Stimulated activated CD8-positive, alpha-beta memory T cell treated with anti-CD3 and anti-CD28 coated beads, Interleukin-7, amount 100 ng/mL, for 1 hour (primary cell): ENCODE measurements at regions not wholly inside any gene's neighbourhood (a gene's known extent, or its start where the extent isn't known, plus 50 kb on each side); places are given as distances from the start of the nearest gene placed in this dataset.
"Not testable (repeated sequence)": the region's sequence is repeated elsewhere in the genome, so short reads cannot be mapped to it uniquely, and the experiment has no call there.

Experiments
- DNase-seq, 2 donors: peaks; one replicate each; pipeline ENCODE4 v3.0.0-alpha.2; 2020; ENCODE audit warnings: low read depth in 2 of 2

DNA sequence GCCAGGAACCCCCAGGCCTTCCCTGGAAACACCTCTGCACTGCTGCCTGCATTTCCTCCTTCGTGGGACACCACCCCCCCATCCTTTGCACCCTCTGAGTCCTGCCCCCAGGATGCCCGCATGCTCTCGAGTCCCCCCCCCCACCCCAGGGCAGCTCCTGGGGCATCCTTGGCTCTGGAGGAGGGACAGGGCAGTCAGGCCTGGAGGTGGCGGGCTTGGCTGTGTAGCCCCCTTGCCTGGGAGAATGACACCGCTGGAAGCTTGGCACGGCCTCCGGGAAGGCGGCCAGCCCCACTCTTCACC, 98.9 kb upstream of the GSE1 start:
- DNase-seq: no peak

DNA sequence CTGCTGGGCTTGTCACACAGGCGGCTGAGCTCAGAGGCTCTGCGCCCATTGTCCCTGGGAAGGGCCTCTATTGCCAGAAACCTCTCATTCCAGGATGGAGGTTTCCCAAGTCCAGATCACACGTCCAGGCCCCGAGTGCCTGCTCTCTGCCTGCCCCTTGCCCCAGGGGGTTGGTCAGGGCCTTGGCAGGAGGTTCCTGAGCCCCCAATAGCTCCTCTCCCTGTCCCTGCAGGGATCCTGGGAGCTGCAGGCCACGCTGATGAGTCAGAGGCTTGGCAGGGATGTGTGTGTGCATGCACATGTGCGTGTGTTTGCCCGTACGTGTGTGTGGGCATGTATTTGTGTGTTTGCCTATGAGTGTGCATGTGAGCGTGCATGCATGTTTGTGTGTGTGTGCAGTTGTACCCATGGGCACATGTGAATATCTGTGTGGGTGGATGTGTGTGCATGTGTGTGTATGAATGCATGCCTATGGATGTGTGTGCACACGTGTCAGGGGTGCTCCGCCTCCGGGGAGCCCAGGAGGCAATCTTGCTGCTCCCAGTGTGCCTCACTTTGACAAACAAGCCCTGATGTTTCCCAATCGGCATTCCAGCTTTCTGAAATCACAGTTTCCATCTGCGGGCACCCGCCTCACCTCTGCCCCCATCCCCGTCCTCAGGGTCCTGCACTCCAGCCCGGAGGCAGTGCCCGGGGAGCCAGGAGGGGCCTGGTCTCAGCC, 98.4 kb upstream of the GSE1 start:
- DNase-seq: no peak

DNA sequence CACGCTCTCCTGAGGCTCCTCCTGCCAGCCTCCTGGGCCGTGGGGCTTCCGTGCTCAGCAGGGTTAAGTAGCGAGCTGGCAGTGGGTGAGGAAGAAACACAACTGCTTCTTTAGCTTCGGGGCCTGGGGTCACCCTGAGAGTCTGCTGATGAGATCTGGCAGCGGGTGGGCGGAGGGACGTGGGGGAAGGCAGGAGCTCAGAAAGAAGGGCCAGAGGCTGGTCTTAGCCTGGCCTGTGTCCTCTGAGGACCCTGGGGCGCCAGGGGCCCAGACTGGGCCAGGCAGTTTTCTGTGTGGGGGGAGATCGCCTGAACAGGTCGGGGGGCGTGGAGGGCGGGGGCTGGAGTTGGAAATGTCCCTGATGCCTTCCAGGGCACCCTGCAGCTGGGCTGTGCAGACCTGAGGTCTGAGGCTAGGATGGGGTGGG, 97.8 kb upstream of the GSE1 start:
- no peak for DNase-seq

DNA sequence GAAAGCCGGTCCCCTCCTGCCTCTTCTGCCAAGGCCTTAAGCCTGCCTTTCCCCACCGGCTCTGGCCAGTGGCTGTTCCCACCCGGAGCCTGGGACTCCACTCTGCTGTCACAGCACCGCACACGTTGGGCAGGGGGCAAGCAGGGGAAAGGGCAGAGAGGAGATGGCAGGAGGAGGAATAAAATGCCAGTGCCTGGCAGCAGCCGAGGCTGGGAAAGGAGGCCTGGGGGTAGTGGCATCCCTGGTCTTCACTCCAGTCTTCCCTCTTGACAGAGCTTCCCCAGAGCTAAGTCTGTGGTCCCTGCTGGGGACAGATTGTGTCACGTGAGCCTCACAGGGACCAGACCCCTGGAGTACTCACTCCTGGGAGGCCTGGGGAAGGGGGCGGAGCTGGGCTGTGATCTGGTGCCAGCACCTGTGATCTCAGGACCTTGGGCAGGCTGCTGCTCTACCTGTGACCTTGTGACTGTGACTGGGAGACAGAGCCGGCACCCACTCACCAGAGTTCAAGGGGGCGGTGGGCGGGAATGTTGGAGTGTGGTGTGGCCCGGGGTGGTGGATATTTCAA, 97.2 kb upstream of the GSE1 start:
- no peak for DNase-seq

DNA sequence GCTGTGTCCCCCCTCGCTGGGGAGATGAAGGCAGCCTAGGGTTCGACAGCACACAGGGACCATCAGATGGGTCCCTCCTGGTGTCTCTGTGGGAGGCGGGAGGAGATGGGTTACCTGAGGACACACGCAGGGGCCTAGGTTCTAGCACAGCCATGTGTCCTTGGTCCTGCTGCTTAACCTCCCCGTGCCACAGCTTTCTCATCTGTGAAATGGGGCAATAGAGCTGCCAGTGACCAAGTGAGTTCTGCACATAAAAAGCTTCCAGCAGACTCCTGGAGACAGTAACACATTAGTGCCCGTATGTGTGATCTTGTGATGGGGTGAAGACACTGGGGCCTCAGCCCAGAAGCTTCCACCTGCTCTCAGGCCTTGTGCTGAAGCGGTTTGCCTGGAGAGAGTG, 96.0 kb upstream of the GSE1 start:
- DNase-seq: no peak

DNA sequence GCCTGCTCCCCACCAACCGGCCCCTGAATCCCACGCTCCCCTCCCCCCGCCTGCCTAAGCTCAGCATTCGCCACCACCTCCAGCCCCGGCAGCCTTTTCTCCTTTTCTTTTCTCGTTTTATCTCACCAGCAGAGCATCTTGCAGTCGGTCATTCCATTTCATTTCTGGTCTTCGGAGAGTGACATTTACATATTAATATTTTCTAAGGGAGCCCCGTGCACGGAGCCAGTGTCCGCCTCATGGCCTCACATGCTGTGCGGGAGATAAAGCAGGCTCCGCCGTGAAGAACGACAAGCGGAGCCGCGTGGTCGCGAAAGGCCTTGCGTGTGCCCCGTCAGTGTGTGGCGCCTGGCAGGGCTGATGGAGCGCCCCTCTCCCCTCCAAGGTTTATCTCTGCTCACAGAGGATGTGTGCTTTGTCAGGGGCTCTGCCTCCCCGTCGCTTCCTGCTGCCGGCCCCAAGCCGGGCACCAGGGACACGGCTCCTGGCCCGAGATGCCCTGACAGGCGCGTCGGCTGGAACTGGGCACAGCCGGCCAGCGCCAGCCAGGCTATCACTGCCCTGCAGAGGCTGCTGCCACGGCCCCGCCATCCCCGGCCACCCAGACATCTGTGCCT, 95.5 kb upstream of the GSE1 start:
- no peak for DNase-seq

DNA sequence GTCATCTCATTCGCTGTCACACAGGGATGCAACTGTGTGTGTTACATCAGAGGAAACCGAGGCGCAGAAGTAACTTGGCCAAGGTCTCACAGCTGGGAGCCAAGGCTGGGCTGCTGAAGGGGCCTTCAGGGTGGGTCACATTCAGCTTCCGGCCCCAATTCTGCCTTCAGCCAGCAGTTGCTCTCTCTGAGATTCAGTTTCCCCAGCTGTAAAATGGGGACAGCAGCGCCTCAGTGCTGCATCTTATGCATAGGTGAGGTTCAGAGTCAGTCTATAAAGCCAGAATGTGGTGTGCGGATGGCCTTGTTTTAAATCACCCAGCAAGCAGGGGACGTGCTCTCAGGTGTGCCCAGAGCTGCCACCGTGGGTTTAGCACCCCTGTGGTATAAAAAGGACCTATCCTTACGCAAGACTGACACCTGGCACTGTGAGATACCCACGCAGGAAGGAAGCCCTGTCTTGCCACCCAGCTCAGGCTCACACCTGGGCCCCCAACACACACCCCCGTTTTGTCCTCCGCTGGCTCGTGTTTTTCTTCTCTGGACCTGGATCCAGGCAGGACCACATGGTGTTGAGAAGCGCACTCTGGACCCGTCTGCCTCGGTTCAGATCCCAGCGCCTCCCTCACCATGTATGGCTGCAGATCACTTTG, 94.6 kb upstream of the GSE1 start:
- no peak for DNase-seq

DNA sequence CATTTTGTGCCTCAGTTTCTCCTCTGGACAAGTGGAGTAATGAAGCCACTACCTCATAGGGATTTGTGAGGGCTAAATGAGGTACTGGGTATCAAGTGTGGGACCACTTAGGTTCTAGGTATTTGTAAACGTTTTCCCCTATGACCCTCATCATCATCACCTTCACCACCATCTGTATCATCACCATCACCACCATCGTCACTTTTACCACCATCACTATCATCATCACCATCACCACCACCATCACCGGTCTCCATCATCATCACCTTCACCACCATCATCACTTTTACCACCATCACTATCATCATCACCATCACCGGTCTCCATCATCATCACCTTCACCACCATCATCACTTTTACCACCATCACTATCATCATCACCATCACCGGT, 94.1 kb upstream of the GSE1 start:
- not testable (repeated sequence) for DNase-seq

DNA sequence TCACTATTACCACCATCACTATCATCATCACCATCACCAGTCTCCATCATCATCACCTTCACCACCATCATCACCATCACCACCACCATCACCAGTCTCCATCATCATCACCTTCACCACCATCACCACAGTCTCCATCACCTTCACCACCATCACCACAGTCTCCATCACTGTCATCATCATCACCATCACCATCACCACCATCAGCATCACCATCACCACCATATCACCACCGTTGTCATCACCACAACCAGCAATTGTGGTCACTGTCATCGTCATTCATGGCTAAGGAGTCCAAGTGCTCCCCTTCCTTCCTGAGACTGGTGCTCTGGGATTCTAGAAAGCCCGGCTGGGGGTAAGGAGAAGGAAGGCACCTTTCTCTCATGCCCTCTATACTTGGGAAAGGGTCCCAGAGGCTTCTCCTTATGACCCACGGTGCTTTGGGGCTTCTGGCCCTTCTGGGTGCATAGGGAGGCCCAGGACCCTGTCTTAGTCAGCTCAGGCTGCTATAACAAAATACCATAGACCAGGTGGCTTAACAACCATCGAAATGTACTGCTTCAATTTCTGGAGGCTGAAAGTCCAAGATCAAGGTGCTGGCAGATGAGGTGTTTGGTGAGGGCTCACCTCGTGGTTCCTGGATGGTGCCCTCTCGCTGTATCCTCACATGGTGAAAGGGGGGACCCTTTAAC, 93.4 kb upstream of the GSE1 start:
- DNase-seq: no peak

DNA sequence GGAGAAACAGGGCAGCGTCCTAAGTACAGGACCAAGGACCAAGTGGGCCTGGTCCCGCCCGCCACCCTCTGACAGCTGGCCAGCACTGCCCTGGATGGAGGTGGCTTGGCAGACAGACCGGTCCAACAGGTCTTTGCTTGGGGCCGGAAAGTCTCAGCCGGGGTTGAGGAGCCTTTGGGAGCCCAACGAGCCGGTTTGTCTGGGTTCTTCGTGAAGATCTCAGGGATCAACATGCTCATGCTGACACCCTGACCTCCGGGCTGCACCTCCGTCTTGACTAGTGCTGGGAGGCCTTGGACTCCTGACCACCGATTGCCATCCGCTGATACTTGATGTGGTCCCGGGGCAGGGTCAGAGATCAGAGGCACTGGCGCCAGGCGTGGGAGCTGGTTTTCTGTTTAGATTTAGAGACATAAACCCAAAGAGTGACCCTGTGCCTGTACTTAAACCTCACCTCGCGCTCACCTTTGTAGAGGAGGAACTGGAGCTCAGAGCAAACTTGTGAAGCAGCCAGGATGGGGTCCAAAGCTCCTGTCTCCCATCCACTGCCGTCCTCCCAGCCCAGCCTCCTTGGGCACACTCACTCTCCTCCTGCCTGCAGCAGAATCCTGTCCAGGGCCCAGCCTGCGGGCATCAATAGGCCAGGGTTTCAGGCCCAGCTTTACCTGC, 92.1 kb upstream of the GSE1 start:
- no peak for DNase-seq

DNA sequence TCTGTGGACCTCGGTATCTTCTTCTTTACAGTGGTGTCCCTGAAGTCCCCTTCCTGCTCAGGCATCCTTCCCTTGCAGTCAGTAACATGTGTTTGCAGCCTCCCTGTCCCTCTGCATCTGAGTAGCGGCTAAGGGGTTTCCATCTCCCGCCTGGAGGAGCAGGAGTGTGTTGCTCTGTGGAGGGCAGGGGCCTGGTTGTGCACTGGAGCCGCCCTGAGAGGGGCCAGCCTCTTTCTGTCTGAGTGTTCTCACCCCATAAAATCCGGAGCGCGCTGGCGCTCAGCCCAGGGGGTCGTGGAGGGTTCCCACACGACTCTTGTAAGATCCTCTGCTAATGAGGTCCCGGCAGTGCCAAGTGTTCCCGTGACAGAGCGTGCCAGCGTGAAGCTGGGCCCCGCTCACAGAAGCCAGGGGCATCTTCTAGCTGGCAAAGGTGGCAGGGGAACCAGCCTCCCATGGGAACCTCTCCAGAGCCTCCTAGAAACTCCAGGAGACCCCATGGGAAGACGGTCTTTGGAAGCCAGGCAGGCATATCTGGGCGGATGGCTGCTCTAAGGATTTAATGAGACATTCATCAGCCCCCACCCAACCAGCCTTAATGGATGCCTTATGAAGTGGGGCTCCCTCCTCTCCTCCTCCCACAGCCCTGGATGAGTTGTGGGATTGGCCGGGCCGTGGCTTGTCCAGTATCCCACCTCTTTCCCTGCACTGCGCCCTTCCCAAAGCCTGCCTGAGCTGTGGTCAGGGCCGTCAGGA, 91.4 kb upstream of the GSE1 start:
- no peak for DNase-seq

DNA sequence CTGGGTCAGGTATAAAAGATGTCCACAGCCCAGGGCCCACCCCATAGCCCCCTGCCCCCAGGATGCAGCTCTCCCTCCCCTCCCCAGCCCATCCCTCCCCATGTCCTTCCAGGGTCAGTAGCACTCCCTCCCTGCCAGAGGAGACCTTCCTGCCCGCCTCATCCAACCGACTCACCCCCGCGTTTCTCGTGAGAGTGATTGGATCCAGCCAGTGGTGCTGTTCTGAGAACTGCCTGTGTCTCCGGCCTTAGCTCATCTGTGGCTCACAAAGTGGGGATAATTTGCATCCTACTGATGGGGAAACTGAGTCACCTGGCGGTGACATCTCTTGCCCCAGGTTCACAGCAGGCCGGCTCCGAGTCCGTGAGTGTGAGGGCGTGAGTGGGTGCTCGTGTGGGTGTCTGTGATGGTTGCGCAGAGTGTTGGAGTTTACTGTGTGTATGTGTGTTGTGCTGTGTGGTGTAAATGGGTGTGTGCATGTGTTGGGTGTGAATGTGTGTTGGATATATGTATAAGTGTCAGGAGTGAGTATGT, 90.7 kb upstream of the GSE1 start:
- DNase-seq: no peak

DNA sequence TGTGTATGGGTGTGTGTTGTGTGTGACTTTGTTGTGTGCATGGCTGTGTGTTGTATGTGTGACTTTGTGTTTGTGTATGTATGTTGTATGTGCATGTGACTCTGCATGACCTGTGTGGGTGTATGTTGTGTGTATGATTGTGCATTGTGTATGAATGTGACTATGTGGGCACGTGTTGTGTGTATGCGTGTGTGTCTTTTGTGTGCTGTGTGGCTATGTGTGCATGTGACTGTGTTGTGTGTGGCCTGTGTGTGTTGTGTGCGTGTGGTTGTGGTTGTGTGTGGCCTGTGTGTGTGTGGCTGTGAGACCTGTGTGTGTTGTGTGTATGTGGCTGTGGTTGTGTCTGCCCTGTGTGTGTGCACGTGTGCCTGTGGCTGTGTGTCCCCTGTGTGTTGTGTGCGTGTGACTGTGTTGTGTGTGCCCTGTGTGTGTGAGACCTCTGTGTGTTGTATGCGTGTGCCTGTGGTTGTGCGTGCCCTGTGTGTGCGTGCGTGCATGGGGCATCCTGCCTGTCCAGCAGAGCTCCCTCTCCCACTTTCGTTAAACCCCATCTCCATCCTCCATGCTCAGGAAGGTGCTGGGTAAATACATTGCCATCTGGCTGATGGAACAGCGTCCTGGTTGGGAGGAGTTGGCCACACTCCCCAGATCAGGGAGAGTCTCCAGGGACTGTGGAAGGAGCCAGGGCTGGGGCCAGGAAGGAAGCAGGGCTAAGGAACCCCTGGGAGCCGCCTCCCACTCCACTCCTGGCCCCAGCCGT, 90.1 kb upstream of the GSE1 start:
- DNase-seq: no peak

DNA sequence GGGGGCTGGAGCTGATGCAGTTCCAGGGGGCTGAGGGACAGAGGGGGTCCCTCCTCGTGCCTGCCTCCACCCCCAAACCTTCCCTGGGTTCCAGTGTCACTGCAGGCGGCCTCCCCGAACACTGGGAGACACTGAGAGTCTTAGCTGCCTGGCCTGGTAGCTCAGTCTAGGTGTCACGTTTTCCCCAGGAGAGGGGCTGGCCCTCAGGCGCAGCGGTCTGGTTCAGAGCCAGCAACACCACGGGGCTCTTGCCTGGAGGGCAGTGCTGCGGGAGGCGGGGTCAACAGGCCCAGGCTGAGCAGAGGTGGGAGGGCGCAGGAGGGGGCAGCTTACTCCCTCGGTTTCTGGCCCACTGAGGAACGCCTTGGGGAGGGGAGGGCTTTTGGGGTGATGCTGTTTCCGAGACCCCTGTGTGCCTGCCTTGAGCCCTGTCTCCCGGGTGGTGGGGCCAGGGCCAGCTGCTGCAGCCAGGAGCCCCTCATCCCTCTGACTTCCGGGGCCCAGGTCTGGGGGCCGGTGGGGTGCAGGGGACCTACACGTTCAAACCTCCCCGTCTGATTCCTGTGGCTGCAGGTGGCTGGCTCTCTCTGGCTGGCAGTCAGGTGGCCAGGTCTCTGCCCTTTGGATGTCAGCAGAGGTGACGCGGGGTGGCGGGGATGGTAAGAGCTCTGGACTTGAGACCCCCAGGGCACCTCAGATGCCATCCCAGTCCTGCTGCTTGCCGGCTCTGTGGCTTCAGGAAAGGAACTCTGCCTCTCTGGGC, 89.3 kb upstream of the GSE1 start:
- no peak for DNase-seq

DNA sequence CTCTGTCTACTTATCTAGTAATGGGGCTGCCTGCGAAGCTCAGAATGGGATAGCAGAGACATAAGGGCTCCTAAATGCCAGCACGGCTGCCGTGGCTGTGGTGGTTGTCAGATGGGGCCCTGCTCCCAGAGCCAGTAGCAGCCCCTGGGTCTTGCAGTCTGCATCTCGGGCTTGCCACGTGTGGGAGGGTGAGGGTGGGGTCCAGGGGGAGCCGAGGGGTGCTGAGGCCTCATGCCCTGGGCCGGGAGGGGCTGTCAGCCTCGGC, 88.8 kb upstream of the GSE1 start:
- no peak for DNase-seq

DNA sequence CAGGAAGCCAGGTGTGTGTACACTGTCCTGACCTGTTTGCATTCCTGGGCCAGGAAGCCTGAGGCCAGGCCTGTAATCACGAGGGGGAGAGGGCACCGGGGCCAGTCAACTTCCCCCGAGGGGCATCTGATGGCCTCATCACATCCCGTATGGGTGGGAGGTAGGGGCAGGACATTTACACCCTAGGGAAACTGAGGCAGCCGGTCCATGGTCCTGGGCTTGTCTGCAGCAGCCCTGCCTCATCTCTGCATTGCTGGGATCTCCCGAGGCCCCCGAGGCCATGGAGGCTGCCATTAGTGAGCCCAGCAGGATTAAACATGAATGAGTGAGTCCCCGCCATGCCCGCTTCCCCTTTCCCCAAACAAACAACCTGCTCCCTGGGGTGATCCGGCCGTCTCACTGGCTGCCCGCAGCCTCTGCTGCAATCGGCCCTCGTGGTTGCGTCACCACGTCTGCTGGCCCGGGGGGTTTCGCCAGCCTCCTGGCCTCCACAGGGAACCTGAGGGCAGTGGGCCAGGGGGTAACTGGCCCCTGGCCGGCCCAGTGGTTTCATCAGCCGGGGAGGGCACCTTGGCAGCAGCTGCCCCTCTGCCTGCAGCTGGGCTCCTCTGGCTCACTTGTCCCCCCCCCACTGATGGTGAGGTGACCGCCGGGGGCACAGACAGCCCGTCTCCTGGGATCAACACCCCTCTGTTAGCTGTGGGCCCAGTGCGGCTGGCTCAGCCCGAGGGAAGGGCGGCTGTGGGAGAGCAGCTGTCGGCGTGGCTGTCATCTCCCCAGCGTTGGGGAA, 88.3 kb upstream of the GSE1 start:
- DNase-seq: no peak

DNA sequence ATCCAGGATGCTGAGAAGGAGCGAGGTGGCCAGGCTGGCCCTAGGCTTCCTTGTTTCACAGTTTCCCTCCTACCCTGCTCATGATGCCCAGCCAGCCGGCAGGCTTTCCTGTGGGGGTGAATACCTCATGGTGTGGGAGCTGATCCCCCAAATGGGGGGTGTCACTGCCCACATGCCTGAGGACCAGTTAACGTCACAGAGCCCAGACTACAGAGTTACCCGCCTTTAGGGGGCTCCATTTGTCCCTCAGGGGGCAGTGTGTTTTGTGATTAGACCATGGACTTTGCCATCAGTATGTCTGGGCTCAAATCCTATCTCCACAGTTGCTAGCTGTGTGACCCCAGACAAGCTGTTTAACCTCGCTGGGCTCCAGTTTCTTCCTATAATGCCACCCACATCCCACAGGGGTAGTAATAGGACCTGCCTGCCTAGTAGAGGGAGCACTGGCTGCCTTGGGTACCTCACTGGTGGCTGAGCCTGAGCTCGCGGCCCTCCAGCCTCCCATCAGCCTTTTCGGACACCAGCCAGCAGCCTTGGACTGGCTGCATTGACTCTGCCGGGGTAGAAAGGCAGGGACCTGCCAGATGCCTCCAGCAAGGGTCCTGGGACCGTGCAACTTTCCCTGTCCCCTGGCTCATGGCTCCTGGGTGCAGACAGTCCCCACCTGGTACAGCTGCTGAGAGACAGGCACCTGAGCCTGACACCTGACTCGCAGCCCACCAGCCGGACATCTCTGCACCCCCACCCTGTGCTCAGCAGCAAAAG, 87.5 kb upstream of the GSE1 start:
- DNase-seq: no peak
